NCI-H446 (cell line): ENCODE measurements at regions not wholly inside any gene's neighbourhood (a gene's known extent, or its start where the extent isn't known, plus 50 kb on each side); places are given as distances from the start of the nearest gene placed in this dataset.

ENCODE experiments used
- DNase-seq, 2 experiments: peaks; one replicate each; lab custom pipeline; 2025; lab: John Stamatoyannopoulos, UW

DNA sequence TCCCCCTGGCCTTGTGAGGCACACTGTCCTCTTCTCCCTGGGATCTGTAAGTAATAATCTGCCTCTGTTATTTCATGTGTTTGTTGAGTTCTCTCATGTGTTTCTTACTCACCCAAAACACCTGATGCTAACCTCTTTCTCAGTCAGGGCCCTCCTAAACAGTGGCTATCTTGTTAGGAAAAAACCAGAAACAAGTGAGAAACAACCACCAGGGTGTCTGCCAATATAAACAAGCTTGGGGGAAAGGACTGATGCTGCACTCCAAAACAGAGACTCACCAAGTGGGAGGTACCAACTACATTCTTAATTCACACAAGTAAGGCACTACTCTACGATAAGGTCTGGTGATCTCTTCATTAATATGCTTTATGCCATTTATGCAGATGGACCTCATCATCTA lies 564.4 kb downstream of the SEMA5A start:
- no peak for DNase-seq

DNA sequence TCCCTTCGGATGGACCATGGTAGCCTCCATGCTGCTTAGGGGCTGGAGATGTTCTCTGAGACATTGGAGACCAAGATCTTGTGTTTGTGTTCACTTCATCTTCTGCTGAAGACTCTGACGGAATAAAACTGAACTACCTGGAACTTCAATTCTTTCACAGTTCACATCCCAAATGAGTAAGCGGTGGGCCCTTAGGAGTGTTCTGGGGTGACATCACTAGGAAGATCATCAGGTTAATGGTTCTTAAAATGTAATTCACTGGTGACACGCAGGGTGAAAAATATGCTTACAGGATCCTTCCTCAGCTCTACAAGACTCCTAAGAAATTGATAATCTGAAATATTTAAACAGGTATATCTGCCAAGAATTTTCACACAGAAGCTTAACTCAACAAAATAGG lies 561.5 kb downstream of the SEMA5A start:
- no peak for DNase-seq
